ENCODE measurements at regions not wholly inside any gene's neighbourhood (a gene's known extent, or its start where the extent isn't known, plus 50 kb on each side); places are given as distances from the start of the nearest gene placed in this dataset.
"Not testable (repeated sequence)": the region's sequence is repeated elsewhere in the genome, so short reads cannot be mapped to it uniquely, and the experiment has no call there.

- no peak for DNase-seq (ENCODE audit: low read depth in 2 of 2)
Observed at GRCh38 chr16:65845466-65846209, 520.9 kb upstream of the CDH5 start.

- no peak for DNase-seq (ENCODE audit: low read depth in 2 of 2)
Observed at GRCh38 chr16:65843941-65844340, 522.5 kb upstream of the CDH5 start.

- no peak for DNase-seq (ENCODE audit: low read depth in 2 of 2)
Observed at GRCh38 chr16:65842067-65842466, 524.4 kb upstream of the CDH5 start.

GRCh38 chr16:65838001-65838400 lies 528.5 kb upstream of the CDH5 start:
- DNase-seq (ENCODE audit: low read depth in 2 of 2) = no peak

GRCh38 chr16:65837464-65837863 lies 529.0 kb upstream of the CDH5 start:
- DNase-seq (ENCODE audit: low read depth in 2 of 2) = no peak

GRCh38 chr16:65834688-65835087 lies 531.8 kb upstream of the CDH5 start:
- DNase-seq (ENCODE audit: low read depth in 2 of 2) = no peak

- no peak for DNase-seq (ENCODE audit: low read depth in 2 of 2)
Observed at GRCh38 chr16:65833171-65833871, 533.2 kb upstream of the CDH5 start.

GRCh38 chr16:65832679-65833078 lies 533.8 kb upstream of the CDH5 start:
- no peak for DNase-seq (ENCODE audit: low read depth in 2 of 2)

GRCh38 chr16:65831903-65832666 lies 534.4 kb upstream of the CDH5 start:
- no peak for DNase-seq (ENCODE audit: low read depth in 2 of 2)

- no peak for DNase-seq (ENCODE audit: low read depth in 2 of 2)
Observed at GRCh38 chr16:65829076-65829475, 537.4 kb upstream of the CDH5 start.

GRCh38 chr16:65828296-65828695 lies 538.2 kb upstream of the CDH5 start:
- DNase-seq (ENCODE audit: low read depth in 2 of 2) = no peak

GRCh38 chr16:65827231-65827630 lies 539.3 kb upstream of the CDH5 start:
- DNase-seq (ENCODE audit: low read depth in 2 of 2) = no peak

GRCh38 chr16:65825191-65825856 lies 541.2 kb upstream of the CDH5 start:
- no peak for DNase-seq (ENCODE audit: low read depth in 2 of 2)

GRCh38 chr16:65822148-65822547 lies 544.3 kb upstream of the CDH5 start:
- DNase-seq (ENCODE audit: low read depth in 2 of 2) = no peak

- DNase-seq (ENCODE audit: low read depth in 2 of 2) = no peak
Observed at GRCh38 chr16:65819136-65819898, 547.2 kb upstream of the CDH5 start.

- no peak for DNase-seq (ENCODE audit: low read depth in 2 of 2)
Observed at GRCh38 chr16:65817799-65818198, 548.7 kb upstream of the CDH5 start.

GRCh38 chr16:65817066-65817465 lies 549.4 kb upstream of the CDH5 start:
- no peak for DNase-seq (ENCODE audit: low read depth in 2 of 2)

- DNase-seq (ENCODE audit: low read depth in 2 of 2) = no peak
Observed at GRCh38 chr16:65816556-65816955, 549.9 kb upstream of the CDH5 start.

GRCh38 chr16:65815707-65816106 lies 550.8 kb upstream of the CDH5 start:
- DNase-seq (ENCODE audit: low read depth in 2 of 2) = no peak

GRCh38 chr16:65813879-65814278 lies 552.6 kb upstream of the CDH5 start:
- not testable (repeated sequence) for DNase-seq (ENCODE audit: low read depth in 2 of 2)

- DNase-seq (ENCODE audit: low read depth in 2 of 2) = no peak
Observed at GRCh38 chr16:65809627-65810026, 556.9 kb upstream of the CDH5 start.

All from stimulated activated CD8-positive, alpha-beta memory T cell treated with anti-CD3 and anti-CD28 coated beads, Interleukin-2, amount 100 ng/mL, for 1 hour (primary cell).